Activated naive CD8-positive, alpha-beta T cell treated with anti-CD3 and anti-CD28 coated beads for 36 hours (primary cell): ENCODE measurements at regions not wholly inside any gene's neighbourhood (a gene's known extent, or its start where the extent isn't known, plus 50 kb on each side); places are given as distances from the start of the nearest gene placed in this dataset.
"Not testable (repeated sequence)": the region's sequence is repeated elsewhere in the genome, so short reads cannot be mapped to it uniquely, and the experiment has no call there.

Source experiments
- DNase-seq: peaks from one replicate; pipeline ENCODE4 v3.0.0; 2021
- H3K27ac Mint-ChIP-seq: one replicate; pipeline ENCODE4 v1.8.0; 2022; ENCODE audit warnings: mild to moderate bottlenecking, moderate library complexity, mixed read lengths
- H3K27me3 Mint-ChIP-seq: one replicate; pipeline ENCODE4 v1.8.0; 2022; ENCODE audit warnings: mild to moderate bottlenecking, mixed read lengths
- H3K36me3 Mint-ChIP-seq: one replicate; pipeline ENCODE4 v1.8.0; 2021; ENCODE audit warnings: mild to moderate bottlenecking, mixed read lengths
- H3K4me1 Mint-ChIP-seq: one replicate; pipeline ENCODE4 v1.8.0; 2021; ENCODE audit warnings: mixed read lengths
- H3K4me3 Mint-ChIP-seq: one replicate; pipeline ENCODE4 v1.8.0; 2022; ENCODE audit warnings: mild to moderate bottlenecking, moderate library complexity, mixed read lengths
- H3K9me3 Mint-ChIP-seq: one replicate; pipeline ENCODE4 v1.8.0; 2022; ENCODE audit warnings: mixed read lengths

- H3K4me3 Mint-ChIP-seq, result not testable (repeated sequence)
Measured at GRCh38 chr12:90687682-90688081, 267.3 kb downstream of the CCER1 start.

GRCh38 chr12:90683871-90684270, 271.1 kb downstream of the CCER1 start:
- Mint-ChIP-seq H3K36me3 (no peaks in the 10 kb centered on the region), H3K4me1 (no peaks in the 10 kb centered on the region), H3K27ac (no peak overlapping the region), H3K27me3 (no peaks in the 10 kb centered on the region), H3K4me3 (no peak overlapping the region), H3K9me3 (no peaks in the 10 kb centered on the region)
- no peak for DNase-seq

More at GRCh38 chr12:90687682-90688081, 267.3 kb downstream of the CCER1 start:
- not testable (repeated sequence) for DNase-seq, H3K9me3 Mint-ChIP-seq, H3K36me3 Mint-ChIP-seq, H3K27ac Mint-ChIP-seq, H3K4me1 Mint-ChIP-seq, H3K27me3 Mint-ChIP-seq

DNA sequence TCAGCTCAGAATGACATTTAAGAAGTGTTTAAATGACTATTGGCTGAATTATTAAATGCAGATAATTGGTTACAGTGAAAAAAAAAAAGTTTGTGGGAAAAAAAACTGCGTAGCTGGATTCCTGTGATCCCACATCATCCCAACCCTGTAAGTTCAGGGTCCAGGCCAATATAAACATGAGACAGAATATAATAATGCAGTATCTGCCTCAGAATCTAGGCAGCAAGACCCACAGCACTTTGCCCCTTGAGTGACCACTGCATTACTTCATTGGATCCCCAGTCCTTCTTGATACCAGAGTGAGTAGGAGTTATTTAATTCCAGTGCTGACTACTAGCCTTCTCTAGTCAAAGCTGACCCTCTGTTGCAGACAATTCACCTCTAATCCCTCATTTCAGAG, 272.6 kb downstream of the CCER1 start:
- Mint-ChIP-seq H3K27ac (no peak overlapping the region), H3K4me3 (no peak overlapping the region), H3K27me3 (no peaks in the 10 kb centered on the region), H3K4me1 (no peaks in the 10 kb centered on the region), H3K9me3 (no peaks in the 10 kb centered on the region), H3K36me3 (no peaks in the 10 kb centered on the region)
- DNase-seq, result no peak

DNA sequence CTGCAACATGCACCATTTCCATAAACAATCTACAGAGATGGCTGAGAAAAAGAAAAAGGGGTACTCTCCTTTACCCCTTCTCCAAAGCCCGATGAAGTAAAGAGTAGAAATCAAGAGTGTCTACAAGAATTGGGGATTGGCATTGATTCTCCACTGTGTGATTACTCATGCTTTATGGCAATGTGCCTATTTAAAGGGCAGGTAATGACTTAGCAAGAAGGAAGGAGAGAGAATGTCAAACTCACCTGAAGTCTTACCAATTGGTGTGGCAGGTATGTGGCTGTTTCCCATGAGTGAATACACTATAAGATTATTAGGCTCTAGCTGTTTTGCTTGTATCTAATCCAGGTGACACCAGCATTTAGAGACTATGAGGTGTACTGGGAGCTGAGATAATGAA, 275.3 kb downstream of the CCER1 start:
- DNase-seq, result no peak
- Mint-ChIP-seq H3K4me1 (no peaks in the 10 kb centered on the region), H3K27ac (no peak overlapping the region), H3K27me3 (no peaks in the 10 kb centered on the region), H3K4me3 (no peak overlapping the region), H3K36me3 (no peaks in the 10 kb centered on the region), H3K9me3 (no peaks in the 10 kb centered on the region)

DNA sequence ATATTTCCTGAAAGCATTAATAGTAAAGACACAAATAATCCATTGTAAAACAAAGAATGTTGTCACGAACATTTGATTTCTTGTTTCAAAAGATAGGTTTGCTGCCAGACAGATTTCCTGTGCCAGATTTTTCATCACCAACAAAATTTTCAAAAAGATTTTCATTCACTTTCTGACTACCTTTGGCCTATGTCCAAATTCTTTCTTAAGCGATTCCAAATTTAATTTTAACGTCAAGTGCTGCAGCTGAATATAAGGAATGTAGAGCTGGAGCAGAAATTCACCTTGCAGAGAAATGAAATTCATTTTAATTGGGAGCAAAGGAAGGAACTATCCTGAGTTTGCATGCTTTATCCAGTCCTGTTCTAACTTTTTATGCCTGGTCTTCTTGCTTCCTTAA, 277.4 kb downstream of the CCER1 start:
- no peaks in the 10 kb centered on the region for H3K4me1 Mint-ChIP-seq

GRCh38 chr12:90677055-90677454, 277.9 kb downstream of the CCER1 start:
- no peak for DNase-seq
- Mint-ChIP-seq H3K9me3 (peaks cover under 1% of the 10 kb centered on the region), H3K36me3 (no peaks in the 10 kb centered on the region), H3K4me3 (no peak overlapping the region), H3K4me1 (no peaks in the 10 kb centered on the region), H3K27ac (no peak overlapping the region), H3K27me3 (no peaks in the 10 kb centered on the region)

More for the DNA sequence above, 277.4 kb downstream of the CCER1 start:
- Mint-ChIP-seq H3K4me3 (no peak overlapping the region), H3K36me3 (no peaks in the 10 kb centered on the region), H3K9me3 (no peaks in the 10 kb centered on the region), H3K27ac (no peak overlapping the region), H3K27me3 (no peaks in the 10 kb centered on the region)
- DNase-seq, result no peak

GRCh38 chr12:90675106-90675505, 279.9 kb downstream of the CCER1 start:
- Mint-ChIP-seq H3K4me3 (no peak overlapping the region), H3K36me3 (no peaks in the 10 kb centered on the region), H3K27me3 (no peaks in the 10 kb centered on the region), H3K4me1 (no peaks in the 10 kb centered on the region), H3K9me3 (peaks cover 4% of the 10 kb centered on the region), H3K27ac (no peak overlapping the region)
- DNase-seq, result no peak

GRCh38 chr12:90672081-90672480, 282.9 kb downstream of the CCER1 start:
- Mint-ChIP-seq H3K27ac (no peak overlapping the region), H3K27me3 (no peaks in the 10 kb centered on the region), H3K4me3 (no peak overlapping the region), H3K9me3 (peaks cover 5% of the 10 kb centered on the region), H3K4me1 (no peaks in the 10 kb centered on the region), H3K36me3 (no peaks in the 10 kb centered on the region)
- no peak for DNase-seq

DNA sequence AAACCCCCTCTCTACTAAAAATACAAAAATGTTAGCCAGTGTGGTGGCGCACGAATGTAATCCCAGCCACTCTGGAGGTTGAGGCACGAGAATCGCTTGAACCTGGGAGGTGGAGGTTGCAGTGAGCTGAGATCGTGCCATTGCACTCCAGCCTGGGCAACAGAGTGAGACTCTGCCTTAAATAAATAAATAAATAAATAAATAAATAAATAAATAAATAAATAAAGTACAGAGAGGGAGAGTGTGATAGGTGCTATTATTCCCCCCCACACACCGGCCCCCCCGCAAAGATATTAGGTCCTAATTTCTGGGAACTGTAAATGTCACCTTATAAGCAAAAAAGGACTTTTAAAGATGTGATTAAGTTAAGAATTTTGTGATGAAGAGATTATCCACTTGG, 291.0 kb downstream of the CCER1 start:
- not testable (repeated sequence) for H3K9me3 Mint-ChIP-seq, H3K27ac Mint-ChIP-seq

GRCh38 chr12:90659060-90659459, 295.9 kb downstream of the CCER1 start:
- no peak overlapping the region for H3K4me3 Mint-ChIP-seq
- H3K9me3 Mint-ChIP-seq, result no peaks in the 10 kb centered on the region
- H3K27me3 Mint-ChIP-seq, result no peaks in the 10 kb centered on the region
- no peaks in the 10 kb centered on the region for H3K36me3 Mint-ChIP-seq
- DNase-seq, result no peak
- H3K4me1 Mint-ChIP-seq, result no peaks in the 10 kb centered on the region
- H3K27ac Mint-ChIP-seq, result no peak overlapping the region

More for the DNA sequence above, 291.0 kb downstream of the CCER1 start:
- H3K4me1 Mint-ChIP-seq, H3K36me3 Mint-ChIP-seq, DNase-seq, H3K27me3 Mint-ChIP-seq, H3K4me3 Mint-ChIP-seq: not testable (repeated sequence)

GRCh38 chr12:90653040-90653439, 301.9 kb downstream of the CCER1 start:
- no peaks in the 10 kb centered on the region for H3K27me3 Mint-ChIP-seq
- peaks cover 3% of the 10 kb centered on the region for H3K9me3 Mint-ChIP-seq
- no peak overlapping the region for H3K4me3 Mint-ChIP-seq
- H3K36me3 Mint-ChIP-seq, result no peaks in the 10 kb centered on the region
- H3K4me1 Mint-ChIP-seq, result no peaks in the 10 kb centered on the region
- H3K27ac Mint-ChIP-seq, result no peak overlapping the region
- DNase-seq, result no peak

DNA sequence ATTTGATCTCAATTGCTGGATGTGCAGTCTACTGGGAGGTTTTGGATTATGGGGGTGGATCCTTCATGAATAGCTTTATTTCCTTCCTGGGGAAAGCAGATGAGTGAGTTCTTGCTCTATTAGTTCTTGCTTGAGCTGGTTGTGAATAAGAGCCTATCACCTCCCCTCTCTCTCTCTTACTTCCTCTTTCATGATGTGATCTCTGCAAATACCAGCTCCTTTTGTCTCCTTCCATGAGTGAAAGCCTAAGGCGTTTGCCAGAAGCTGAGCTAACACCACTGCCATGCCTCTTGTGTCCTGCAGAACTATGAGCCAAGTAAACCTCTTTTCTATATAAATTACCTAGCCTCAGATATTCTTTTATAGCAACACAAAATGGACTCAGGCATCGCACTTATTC, 302.7 kb downstream of the CCER1 start:
- Mint-ChIP-seq H3K4me3 (no peak overlapping the region), H3K27me3 (no peaks in the 10 kb centered on the region), H3K36me3 (no peaks in the 10 kb centered on the region), H3K4me1 (no peaks in the 10 kb centered on the region), H3K9me3 (peaks cover 3% of the 10 kb centered on the region), H3K27ac (no peak overlapping the region)
- DNase-seq, result no peak

DNA sequence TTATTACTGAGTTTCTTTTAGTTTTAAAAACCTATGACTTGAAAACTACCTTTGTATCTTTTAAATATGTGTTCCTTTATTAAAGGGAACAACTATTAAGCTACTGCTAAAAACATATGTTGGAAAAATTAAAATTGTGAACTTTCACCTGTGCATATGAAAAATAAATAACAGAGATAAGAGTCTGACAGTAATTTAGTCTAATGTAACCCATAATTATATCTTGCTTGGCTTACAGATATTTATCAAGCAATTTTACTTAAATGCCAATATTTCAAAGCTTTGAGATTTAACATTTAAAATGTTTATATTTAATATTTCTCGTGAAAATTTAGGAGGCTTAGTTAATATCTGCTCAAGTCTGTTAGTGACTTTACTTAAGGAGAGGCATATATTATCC, 309.8 kb downstream of the CCER1 start:
- no peaks in the 10 kb centered on the region for H3K27me3 Mint-ChIP-seq
- peaks cover 6% of the 10 kb centered on the region for H3K9me3 Mint-ChIP-seq
- H3K4me3 Mint-ChIP-seq, result no peak overlapping the region
- no peak overlapping the region for H3K27ac Mint-ChIP-seq
- no peaks in the 10 kb centered on the region for H3K4me1 Mint-ChIP-seq
- no peak for DNase-seq
- no peaks in the 10 kb centered on the region for H3K36me3 Mint-ChIP-seq

GRCh38 chr12:90631591-90632212, 323.3 kb downstream of the CCER1 start:
- H3K27me3 Mint-ChIP-seq, result no peaks in the 10 kb centered on the region
- DNase-seq, result no peak
- peaks cover 5% of the 10 kb centered on the region for H3K9me3 Mint-ChIP-seq
- H3K4me3 Mint-ChIP-seq, result no peak overlapping the region
- H3K4me1 Mint-ChIP-seq, result no peaks in the 10 kb centered on the region
- H3K36me3 Mint-ChIP-seq, result no peaks in the 10 kb centered on the region
- H3K27ac Mint-ChIP-seq, result no peak overlapping the region

GRCh38 chr12:90630006-90630405, 325.0 kb downstream of the CCER1 start:
- H3K4me3 Mint-ChIP-seq, result no peak overlapping the region
- no peak overlapping the region for H3K27ac Mint-ChIP-seq
- no peaks in the 10 kb centered on the region for H3K27me3 Mint-ChIP-seq
- no peaks in the 10 kb centered on the region for H3K36me3 Mint-ChIP-seq
- H3K4me1 Mint-ChIP-seq, result no peaks in the 10 kb centered on the region
- peaks cover 5% of the 10 kb centered on the region for H3K9me3 Mint-ChIP-seq
- no peak for DNase-seq

- Mint-ChIP-seq H3K27me3 (no peaks in the 10 kb centered on the region), H3K36me3 (no peaks in the 10 kb centered on the region), H3K27ac (no peak overlapping the region), H3K4me3 (no peak overlapping the region), H3K9me3 (peaks cover 1% of the 10 kb centered on the region), H3K4me1 (no peaks in the 10 kb centered on the region)
- no peak for DNase-seq
Measured at GRCh38 chr12:90628213-90628612, 326.8 kb downstream of the CCER1 start.
